ENCODE measurements at regions not wholly inside any gene's neighbourhood (a gene's known extent, or its start where the extent isn't known, plus 50 kb on each side); places are given as distances from the start of the nearest gene placed in this dataset.

GRCh38 chr3:163952499-163952898 is 1125.8 kb downstream of the SI start (continued):
- TF ChIP-seq TSHZ2 (CRISPR knock-in tag; IDR thresholded peaks at IDR 0.05) (no peak), GLIS3 (CRISPR knock-in tag; IDR thresholded peaks at IDR 0.05) (no peak), ARNTL (CRISPR knock-in tag; IDR thresholded peaks at IDR 0.05; ENCODE audit: borderline replicate concordance, low read depth) (no peak), BACH2 (CRISPR knock-in tag; IDR thresholded peaks at IDR 0.05; ENCODE audit: borderline replicate concordance) (no peak)

GRCh38 chr3:163951397-163951987 is 1126.8 kb downstream of the SI start:
- TF ChIP-seq ESRRG (CRISPR knock-in tag; IDR thresholded peaks at IDR 0.05) (no peak), ZFP3 (CRISPR knock-in tag; IDR thresholded peaks at IDR 0.05) (no peak), TSHZ2 (CRISPR knock-in tag; IDR thresholded peaks at IDR 0.05) (no peak)
- ATAC-seq, result no peak

- TF ChIP-seq ZNF565 (CRISPR knock-in tag; conservative IDR thresholded peaks at IDR 0.05; ENCODE audit: low read depth) (no peak), ZFP30 (CRISPR knock-in tag; IDR thresholded peaks at IDR 0.05) (no peak)
- no peak for ATAC-seq
Measured at GRCh38 chr3:163946785-163947184, 1131.5 kb downstream of the SI start.

- no peak for TF ChIP-seq ESRRG (CRISPR knock-in tag; IDR thresholded peaks at IDR 0.05)
- TF ChIP-seq TOX (CRISPR knock-in tag; IDR thresholded peaks at IDR 0.05; ENCODE audit: borderline replicate concordance), result no peak
- no peak for TF ChIP-seq ZC3H10 (CRISPR knock-in tag; IDR thresholded peaks at IDR 0.05)
- no peak for TF ChIP-seq RARB (CRISPR knock-in tag; IDR thresholded peaks at IDR 0.05)
- no peak for TF ChIP-seq TSHZ2 (CRISPR knock-in tag; IDR thresholded peaks at IDR 0.05)
- no peak for TF ChIP-seq PPARA (CRISPR knock-in tag; IDR thresholded peaks at IDR 0.05; ENCODE audit: borderline replicate concordance)
- TF ChIP-seq CREB5 (CRISPR knock-in tag; IDR thresholded peaks at IDR 0.05; ENCODE audit: low read depth), result no peak
- no peak for ATAC-seq
Measured at GRCh38 chr3:163943664-163944063, 1134.6 kb downstream of the SI start.

- no peak for ATAC-seq
- TF ChIP-seq PATZ1 (CRISPR knock-in tag; IDR thresholded peaks at IDR 0.05; ENCODE audit: borderline replicate concordance), result no peak
- TF ChIP-seq CSDC2 (CRISPR knock-in tag; IDR thresholded peaks at IDR 0.05), result no peak
- no peak for TF ChIP-seq TOX (CRISPR knock-in tag; IDR thresholded peaks at IDR 0.05; ENCODE audit: borderline replicate concordance)
- no peak for TF ChIP-seq CREB5 (CRISPR knock-in tag; IDR thresholded peaks at IDR 0.05; ENCODE audit: low read depth)
- TF ChIP-seq ZFP30 (CRISPR knock-in tag; IDR thresholded peaks at IDR 0.05), result no peak
- TF ChIP-seq TCF4 (CRISPR knock-in tag; IDR thresholded peaks at IDR 0.05; ENCODE audit: borderline replicate concordance), result no peak
- TF ChIP-seq TSHZ2 (CRISPR knock-in tag; IDR thresholded peaks at IDR 0.05), result no peak
- no peak for TF ChIP-seq ESRRG (CRISPR knock-in tag; IDR thresholded peaks at IDR 0.05)
- TF ChIP-seq BACH2 (CRISPR knock-in tag; IDR thresholded peaks at IDR 0.05; ENCODE audit: borderline replicate concordance), result no peak
Measured at GRCh38 chr3:163939926-163940325, 1138.4 kb downstream of the SI start.
